Forelimb muscle (tissue), 1 donor: ENCODE measurements at regions not wholly inside any gene's neighbourhood (a gene's known extent, or its start where the extent isn't known, plus 50 kb on each side); places are given as distances from the start of the nearest gene placed in this dataset.

ENCODE experiments used
- DNase-seq: peaks from one replicate; pipeline ENCODE4 v3.0.0-alpha.2; 2013; ENCODE audit warnings: low read depth

DNA sequence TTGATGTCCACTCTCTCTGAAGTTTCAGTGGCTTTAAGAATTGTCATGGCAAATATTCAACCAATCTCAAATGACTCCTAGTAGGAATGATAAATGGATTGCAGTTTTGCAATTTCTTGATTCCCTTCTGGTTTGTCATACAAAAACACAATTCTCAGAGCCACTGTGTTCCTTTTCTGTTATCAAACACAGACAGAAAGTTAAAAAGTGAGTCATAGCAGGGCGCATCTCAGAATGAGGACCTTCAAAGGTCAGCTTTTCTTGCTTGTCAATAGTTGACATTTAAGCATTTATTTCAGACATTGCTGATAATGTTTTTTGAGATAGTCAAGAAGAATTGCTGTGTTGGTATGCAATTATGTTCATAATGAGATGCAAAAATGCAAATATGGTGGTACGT lies 405.9 kb downstream of the NR2F2 start:
- no peak for DNase-seq

DNA sequence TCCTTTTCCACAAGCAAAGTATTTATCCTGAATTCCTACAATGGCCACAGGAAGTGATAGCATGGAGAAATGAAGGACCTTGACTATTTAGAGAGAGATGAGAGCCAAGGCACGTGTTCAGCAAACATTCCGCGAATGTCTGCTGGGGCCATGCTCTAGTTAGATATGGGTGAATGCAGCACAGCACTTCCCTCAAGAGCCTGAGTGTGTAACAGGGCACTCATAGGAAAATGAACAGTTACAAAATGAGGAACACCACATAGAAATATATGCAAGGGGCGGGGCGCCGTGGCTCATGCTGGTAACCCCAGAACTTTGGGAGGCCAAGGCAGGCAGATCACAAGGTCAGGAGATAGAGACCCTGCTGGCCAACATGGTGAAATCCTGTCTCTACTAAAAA lies 406.9 kb downstream of the NR2F2 start:
- DNase-seq: no peak

GRCh38 chr15:96746665-96747064 lies 416.2 kb downstream of the NR2F2 start:
- no peak for DNase-seq

DNA sequence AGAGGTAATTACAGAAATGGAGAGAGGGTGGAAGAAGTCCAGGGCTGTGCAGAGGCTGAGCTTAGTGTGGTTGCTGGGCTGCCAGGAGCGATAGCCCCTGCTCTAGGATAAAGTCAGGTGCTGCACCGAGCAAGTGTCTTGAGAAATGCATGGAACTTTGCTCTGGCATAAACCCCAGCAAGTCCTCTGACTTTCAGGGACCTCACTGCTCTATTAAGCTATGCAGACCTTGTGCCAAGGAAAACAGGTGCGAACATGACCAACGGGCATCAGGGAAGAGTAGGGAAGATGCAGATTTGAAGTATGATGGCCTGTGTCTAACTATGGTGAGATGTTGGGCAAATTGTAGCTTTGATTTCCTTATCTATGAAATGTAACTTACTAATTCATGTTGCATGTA lies 416.8 kb downstream of the NR2F2 start:
- no peak for DNase-seq

DNA sequence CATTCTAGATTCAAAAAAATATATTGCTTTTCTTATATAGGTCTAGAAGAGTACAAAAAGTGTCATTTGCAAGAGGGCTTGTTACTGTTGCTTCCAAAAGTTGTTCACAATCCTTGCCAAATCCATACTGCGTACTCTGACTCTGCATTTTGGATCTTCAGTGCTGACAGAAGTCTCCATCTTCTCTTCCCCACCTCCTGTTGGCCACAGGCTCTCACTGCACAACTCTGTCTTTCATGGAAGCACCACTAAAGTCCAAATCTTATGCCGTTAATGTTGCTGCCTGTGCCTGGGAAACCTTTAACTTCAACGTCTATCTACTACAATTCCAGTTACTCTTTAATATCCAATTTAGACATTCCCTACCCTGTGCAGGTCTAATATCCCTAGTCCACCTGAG lies 419.9 kb downstream of the NR2F2 start:
- DNase-seq: no peak

- DNase-seq: no peak
These were observed 425.6 kb downstream of the NR2F2 start for GRCh38 chr15:96756146-96756545.

GRCh38 chr15:96756656-96757055 lies 426.2 kb downstream of the NR2F2 start:
- no peak for DNase-seq

DNA sequence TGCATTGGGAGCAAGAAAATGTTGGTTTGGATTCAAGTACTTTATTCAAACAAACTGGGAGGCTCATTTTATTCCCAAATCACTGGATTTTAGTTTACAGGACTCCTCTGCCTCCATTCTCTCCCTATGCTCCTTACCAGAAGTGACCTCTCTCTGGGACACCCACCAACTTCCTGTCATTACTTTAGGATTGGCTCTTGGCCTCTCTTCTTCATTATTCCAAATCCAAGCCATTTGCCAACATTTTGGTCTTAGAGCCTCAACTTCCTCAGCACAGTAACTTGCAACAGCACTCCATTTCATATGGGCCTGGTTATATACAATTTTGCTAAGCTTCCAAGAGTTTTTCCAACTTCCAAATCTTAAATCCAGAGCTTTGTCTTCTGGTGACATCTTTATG lies 432.1 kb downstream of the NR2F2 start:
- DNase-seq: no peak

DNA sequence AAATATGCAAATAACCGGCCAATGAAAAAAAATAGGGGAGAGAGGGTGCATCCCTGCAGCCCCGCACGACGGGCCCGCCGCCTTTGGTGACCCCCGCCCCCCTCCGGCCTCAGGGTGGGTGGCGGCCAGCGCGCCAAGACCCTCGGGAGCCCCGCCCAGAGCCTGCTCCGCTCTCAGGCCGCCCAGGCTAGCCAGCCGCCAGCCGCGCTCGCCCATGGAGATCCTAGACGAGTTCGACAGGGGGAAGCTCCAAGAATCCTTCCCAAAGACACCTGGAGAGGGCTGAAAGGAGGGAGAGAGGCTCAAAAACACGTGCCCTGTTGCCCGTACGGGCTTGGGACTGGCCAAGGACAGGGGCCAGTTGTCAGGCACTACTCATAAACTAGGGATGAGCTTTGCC lies 434.0 kb downstream of the NR2F2 start:
- no peak for DNase-seq

- DNase-seq: no peak
These were observed 434.4 kb downstream of the NR2F2 start for GRCh38 chr15:96764946-96765345.

DNA sequence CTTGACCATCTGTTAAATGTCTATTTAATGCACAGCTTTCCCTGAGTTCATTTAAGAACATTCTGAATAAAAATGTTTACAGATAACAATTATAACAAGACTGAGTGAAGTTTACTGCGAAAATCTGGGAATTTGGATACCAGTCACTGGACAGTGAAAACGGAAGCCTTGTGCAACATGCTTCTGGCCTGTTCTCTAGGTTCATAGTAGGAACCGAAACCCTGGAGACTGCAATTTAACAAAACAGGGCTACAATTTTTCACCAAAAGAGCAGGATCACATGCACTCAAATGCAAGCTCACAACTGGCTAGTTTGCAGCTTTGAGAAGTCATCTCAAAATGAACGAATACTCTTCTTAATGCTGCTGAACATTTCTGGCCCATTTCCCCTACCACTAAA lies 435.9 kb downstream of the NR2F2 start:
- DNase-seq: no peak

DNA sequence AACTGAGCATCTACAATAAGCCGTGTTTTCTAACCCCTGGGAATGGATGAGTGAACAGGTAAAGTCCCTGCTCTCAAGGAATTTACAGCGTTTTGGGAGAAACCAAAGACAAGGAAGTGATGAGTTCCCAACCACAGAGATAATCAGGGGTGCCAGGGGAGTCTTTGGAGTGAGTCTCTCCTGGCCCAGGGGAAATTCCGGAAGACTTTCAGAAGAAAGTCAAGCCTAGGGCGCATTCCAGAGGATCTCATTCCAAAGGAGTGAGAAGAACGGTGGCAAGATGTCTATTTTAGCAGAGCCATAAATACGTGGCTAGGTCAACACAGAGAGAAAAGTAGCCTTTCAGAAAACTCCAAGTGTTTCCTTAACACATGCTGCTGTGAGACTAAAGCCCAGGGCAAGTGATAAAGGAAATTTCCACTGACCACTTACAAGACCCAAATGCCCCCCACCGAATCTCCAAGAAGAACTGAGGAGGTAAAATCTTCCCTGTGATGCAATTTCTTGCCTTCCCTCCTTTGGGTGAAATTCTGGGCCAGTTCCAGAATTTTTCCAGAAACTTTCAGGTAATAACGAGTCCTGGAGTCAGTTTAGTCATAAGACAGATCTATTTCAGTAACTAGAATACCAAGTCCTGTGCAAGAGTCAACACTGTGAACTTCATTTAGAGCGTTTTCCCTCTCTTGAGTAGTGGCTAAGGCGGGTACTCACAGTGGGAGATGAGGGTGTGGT lies 437.4 kb downstream of the NR2F2 start:
- no peak for DNase-seq

- no peak for DNase-seq
These were observed 437.9 kb downstream of the NR2F2 start for GRCh38 chr15:96768435-96768789.

- no peak for DNase-seq
These were observed 440.5 kb downstream of the NR2F2 start for GRCh38 chr15:96771035-96771434.

- no peak for DNase-seq
These were observed 443.7 kb downstream of the NR2F2 start for GRCh38 chr15:96774216-96774615.

DNA sequence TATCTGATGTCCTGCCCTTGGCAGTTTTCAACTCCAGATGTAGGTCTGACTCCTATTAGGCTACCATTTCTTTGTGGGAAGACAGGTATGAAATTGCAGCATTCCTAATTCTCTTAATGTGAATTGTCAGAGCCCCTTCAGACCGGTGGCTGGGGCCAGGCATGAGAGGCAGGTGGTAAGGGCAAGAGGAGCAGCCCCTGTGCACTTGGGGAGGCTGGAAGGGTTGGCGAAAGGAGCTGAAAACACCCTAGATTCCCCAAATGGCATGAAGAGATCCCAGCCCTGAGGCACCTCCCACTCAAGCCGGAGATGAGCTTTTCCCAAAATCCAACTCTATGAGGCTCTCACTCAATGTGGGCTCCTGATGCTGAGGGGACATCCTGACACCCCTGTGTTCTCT lies 453.2 kb downstream of the NR2F2 start:
- DNase-seq: no peak

DNA sequence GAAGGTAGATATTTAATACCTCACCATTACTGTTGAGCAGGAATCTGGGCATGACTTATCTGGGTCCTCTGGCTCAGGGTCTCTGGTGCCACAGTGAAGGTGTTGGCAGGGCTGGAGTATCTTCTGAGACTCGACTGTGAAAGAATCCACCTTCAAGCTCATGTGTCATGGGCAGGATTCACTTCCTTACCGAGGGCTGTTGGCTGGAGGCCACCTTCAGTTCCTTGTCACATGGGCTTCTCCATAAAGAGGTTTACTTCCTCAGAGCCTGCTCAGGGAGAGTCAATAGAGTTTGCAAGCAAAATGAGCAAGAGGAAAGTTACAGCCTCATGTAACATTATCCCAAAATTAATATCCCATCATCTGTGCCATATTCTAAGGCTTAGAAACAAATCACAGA lies 459.5 kb downstream of the NR2F2 start:
- DNase-seq: no peak

GRCh38 chr15:96792216-96792615 lies 461.7 kb downstream of the NR2F2 start:
- no peak for DNase-seq

DNA sequence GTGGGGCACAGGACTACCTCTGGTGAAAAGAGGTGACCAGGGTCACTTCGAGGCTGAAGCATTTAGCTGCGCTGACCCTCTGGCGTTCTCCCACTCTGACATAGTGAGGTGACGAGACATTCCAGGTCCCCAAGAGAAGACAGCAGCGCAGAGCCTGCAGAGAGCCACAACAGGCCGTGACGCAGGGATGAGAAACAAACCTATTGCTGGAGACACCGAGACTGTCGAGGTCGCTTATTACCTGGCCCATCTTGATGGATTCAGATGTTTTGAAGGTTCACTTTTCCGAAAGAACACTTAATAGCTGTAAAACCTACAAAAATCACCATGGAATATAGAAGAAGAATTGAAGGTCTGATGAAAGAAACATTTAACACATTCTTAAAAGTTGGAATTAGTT lies 466.3 kb downstream of the NR2F2 start:
- no peak for DNase-seq

GRCh38 chr15:96801576-96802150 lies 471.2 kb downstream of the NR2F2 start:
- no peak for DNase-seq

GRCh38 chr15:96802611-96803255 lies 472.2 kb downstream of the NR2F2 start:
- DNase-seq: no peak

DNA sequence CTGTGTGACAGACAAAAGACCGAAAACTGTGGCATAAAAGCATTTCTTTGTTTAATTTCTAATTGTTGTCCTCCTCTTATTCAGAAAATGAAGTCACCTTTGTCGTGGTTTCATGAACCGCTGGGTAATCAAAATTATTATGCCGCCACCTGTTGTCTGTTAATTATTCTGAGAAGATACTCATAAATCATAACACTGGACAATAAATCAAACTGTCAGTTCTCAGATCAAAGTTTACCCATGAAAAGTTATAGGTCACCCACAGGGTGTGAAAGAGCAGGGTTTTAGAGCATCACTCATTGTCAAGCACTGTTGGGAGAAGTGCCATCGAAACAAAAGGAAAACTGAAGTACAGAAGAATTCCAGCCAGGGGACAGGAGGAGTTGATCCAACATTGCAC lies 474.3 kb downstream of the NR2F2 start:
- DNase-seq: no peak

GRCh38 chr15:96807361-96807760 lies 476.9 kb downstream of the NR2F2 start:
- no peak for DNase-seq

GRCh38 chr15:96817900-96818299 lies 487.4 kb downstream of the NR2F2 start:
- DNase-seq: no peak
